PC-9 (cell line): ENCODE measurements at regions not wholly inside any gene's neighbourhood (a gene's known extent, or its start where the extent isn't known, plus 50 kb on each side); places are given as distances from the start of the nearest gene placed in this dataset.

ENCODE experiments used
- EZH2 ChIP-seq: fragments of 200-600 bp; sonication (generic); IDR thresholded peaks from 2 replicates; pipeline ENCODE4 v1.8.0; 2017; ENCODE audit warnings: antibody characterized with exemption, low read depth
- TF ChIP-seq, protein P1 (sequence below): fragments of 200-600 bp; sonication (generic); conservative IDR thresholded peaks from 2 replicates; pipeline ENCODE4 v1.6.1; 2017; ENCODE audit warnings: mixed run types, antibody characterized with exemption, mild to moderate bottlenecking, moderate library complexity

DNA sequence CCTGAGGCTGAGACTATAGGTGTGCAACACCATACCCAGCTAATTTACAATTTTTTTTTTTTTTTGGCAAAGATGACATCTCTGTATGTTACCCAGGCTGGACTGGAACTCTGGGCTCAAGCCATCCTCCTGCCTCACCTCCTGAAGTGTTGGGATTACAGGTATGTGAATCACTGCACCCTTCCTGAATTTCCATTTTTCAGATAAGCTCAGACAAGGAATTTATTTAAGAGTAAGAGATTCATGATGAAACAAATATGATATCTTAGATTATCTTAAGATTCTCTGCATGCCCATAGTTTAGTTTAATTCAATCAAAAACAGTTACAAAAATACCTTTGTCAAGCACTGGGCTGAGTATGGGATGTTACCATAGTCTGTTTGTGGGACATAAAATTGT is 128.4 kb upstream of the BASP1 start:
- TF ChIP-seq, protein P1, sequence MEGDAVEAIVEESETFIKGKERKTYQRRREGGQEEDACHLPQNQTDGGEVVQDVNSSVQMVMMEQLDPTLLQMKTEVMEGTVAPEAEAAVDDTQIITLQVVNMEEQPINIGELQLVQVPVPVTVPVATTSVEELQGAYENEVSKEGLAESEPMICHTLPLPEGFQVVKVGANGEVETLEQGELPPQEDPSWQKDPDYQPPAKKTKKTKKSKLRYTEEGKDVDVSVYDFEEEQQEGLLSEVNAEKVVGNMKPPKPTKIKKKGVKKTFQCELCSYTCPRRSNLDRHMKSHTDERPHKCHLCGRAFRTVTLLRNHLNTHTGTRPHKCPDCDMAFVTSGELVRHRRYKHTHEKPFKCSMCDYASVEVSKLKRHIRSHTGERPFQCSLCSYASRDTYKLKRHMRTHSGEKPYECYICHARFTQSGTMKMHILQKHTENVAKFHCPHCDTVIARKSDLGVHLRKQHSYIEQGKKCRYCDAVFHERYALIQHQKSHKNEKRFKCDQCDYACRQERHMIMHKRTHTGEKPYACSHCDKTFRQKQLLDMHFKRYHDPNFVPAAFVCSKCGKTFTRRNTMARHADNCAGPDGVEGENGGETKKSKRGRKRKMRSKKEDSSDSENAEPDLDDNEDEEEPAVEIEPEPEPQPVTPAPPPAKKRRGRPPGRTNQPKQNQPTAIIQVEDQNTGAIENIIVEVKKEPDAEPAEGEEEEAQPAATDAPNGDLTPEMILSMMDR, result no peak
- TF ChIP-seq EZH2, result no peak
